GM12878 (cell line): ENCODE measurements at regions not wholly inside any gene's neighbourhood (a gene's known extent, or its start where the extent isn't known, plus 50 kb on each side); places are given as distances from the start of the nearest gene placed in this dataset.

ENCODE experiments used
- ATAC-seq: fragments of 200-7000 bp; cut with Tn5 transposase; 3 replicates; pipeline ENCODE4 v1.9.1; 2020; ENCODE audit warnings: mild to moderate bottlenecking, moderate library complexity
- BruUV-seq: library from RNA; stranded (reverse); fragments of 400-500 nt; replicated peaks from 2 replicates; lab custom pipeline; 2021; lab: Mats Ljungman, UMichigan
- CTCF ChIA-PET: fragments of 300-600 bp; sonication (Branson Sonifier 250); formaldehyde crosslinking; extraction: SDS; loops from one replicate; lab custom pipeline; 2021; ENCODE audit warnings: inconsistent platforms; lab: Yijun Ruan, JAX
- POLR2A ChIA-PET: fragments of 350-600 bp; formaldehyde crosslinking; extraction: SDS; loops from one replicate; lab custom pipeline; 2021; ENCODE audit warnings: inconsistent platforms; lab: Charles Lee
- RAD21 ChIA-PET: fragments of 300-600 bp; sonication (Branson Sonifier 250); formaldehyde crosslinking; loops from one replicate; lab custom pipeline; 2023; ENCODE audit warnings: antibody characterized with exemption; ENCODE audit not compliant: unreplicated experiment; lab: Charles Lee
- SMC1A ChIA-PET: fragments of 300-600 bp; sonication (Branson Sonifier 250); formaldehyde crosslinking; loops from one replicate; lab custom pipeline; 2023; ENCODE audit not compliant: unreplicated experiment, uncharacterized antibody; lab: Charles Lee
- DNase-seq: peaks from one replicate; pipeline ENCODE4 v3.0.0-alpha.2; 2011; ENCODE audit warnings: low read depth, low spot score
- FAIRE-seq: peaks from 3 replicates; lab custom pipeline; 2011; peaks lifted over from hg19 to GRCh38; lab: Jason Lieb, UNC
- H2AFZ ChIP-seq: 2 replicates; pipeline ENCODE4 v1.6.0; 2011; ENCODE audit warnings: low read depth, low read length, control low read depth; ENCODE audit not compliant: control insufficient read depth
- H3K27ac ChIP-seq: 2 replicates; pipeline ENCODE4 v1.5.1; 2011; ENCODE audit warnings: control low read depth; ENCODE audit not compliant: control insufficient read depth, insufficient read depth
- H3K27me3 ChIP-seq, 2 experiments: replicated peaks in 1 of 2; 2 replicates each; pipeline versions ENCODE4 v1.6.0 to v1.6.1; 2011; ENCODE audit warnings: low read length in 1 of 2; ENCODE audit not compliant: control insufficient read depth in 2 of 2, insufficient read depth in 2 of 2
- H3K36me3 ChIP-seq, 2 experiments: 2 replicates each; pipeline ENCODE4 v1.5.1; 2011; ENCODE audit warnings: low read length in 1 of 2; ENCODE audit not compliant: control insufficient read depth in 2 of 2, insufficient read depth in 2 of 2
- H3K4me1 ChIP-seq: 2 replicates; pipeline ENCODE4 v1.6.1; 2011; ENCODE audit warnings: mild to moderate bottlenecking, low read length, moderate library complexity, mixed read lengths; ENCODE audit not compliant: control insufficient read depth, insufficient read depth
- H3K4me2 ChIP-seq: 2 replicates; pipeline ENCODE4 v1.6.0; 2011; ENCODE audit warnings: control low read depth; ENCODE audit not compliant: control insufficient read depth, insufficient read depth
- H3K4me3 ChIP-seq: fragments of 200-600 bp; sonication (generic); 2 replicates; pipeline ENCODE4 v1.5.1; 2016
- H3K79me2 ChIP-seq: 2 replicates; pipeline ENCODE4 v1.6.0; 2011; ENCODE audit warnings: low read length; ENCODE audit not compliant: control insufficient read depth, insufficient read depth
- H3K9ac ChIP-seq: 2 replicates; pipeline ENCODE4 v1.8.0; 2011; ENCODE audit warnings: low read length, control low read depth, mixed read lengths; ENCODE audit not compliant: control insufficient read depth, insufficient read depth
- H3K9me3 ChIP-seq: replicated peaks from 3 replicates; pipeline ENCODE4 v1.5.1; 2011; ENCODE audit warnings: mild to moderate bottlenecking, low read length; ENCODE audit not compliant: control insufficient read depth, insufficient read depth
- H4K20me1 ChIP-seq: 2 replicates; pipeline ENCODE4 v1.6.0; 2011; ENCODE audit not compliant: control insufficient read depth, insufficient read depth
- E2F8 ChIP-seq: fragments of 450-650 bp; IDR thresholded peaks from 2 replicates; pipeline ENCODE4 v1.6.1; 2018; ENCODE audit warnings: mild to moderate bottlenecking, low read depth, moderate library complexity; ENCODE audit not compliant: partially characterized antibody
- GATAD2B ChIP-seq: fragments of 450-650 bp; conservative IDR thresholded peaks from 2 replicates; pipeline ENCODE4 v1.6.1; 2017; ENCODE audit warnings: low read depth, mild to moderate bottlenecking, moderate library complexity
- HDAC6 ChIP-seq: fragments of 200-600 bp; sonication (generic); IDR thresholded peaks from one replicate; pipeline ENCODE4 v1.8.0; 2017; ENCODE audit warnings: antibody characterized with exemption; ENCODE audit not compliant: unreplicated experiment
- IKZF2 ChIP-seq, 2 experiments: fragments of 450-650 bp; IDR thresholded peaks; 2 replicates each; pipeline ENCODE4 v1.6.1; 2017; ENCODE audit warnings: mild to moderate bottlenecking in 2 of 2, moderate library complexity in 2 of 2
- LARP7 ChIP-seq: fragments of 450-650 bp; IDR thresholded peaks from 2 replicates; pipeline ENCODE4 v1.6.1; 2017; ENCODE audit warnings: mild to moderate bottlenecking
- MYB ChIP-seq: fragments of 150-350 bp; IDR thresholded peaks from 2 replicates; pipeline ENCODE4 v1.6.1; 2014; ENCODE audit warnings: mild to moderate bottlenecking, low read depth, low read length, borderline replicate concordance
- NFYA ChIP-seq: IDR thresholded peaks from 2 replicates; pipeline ENCODE4 v1.6.1; 2011; ENCODE audit warnings: low read depth, mild to moderate bottlenecking, low read length, improper control_type of control experiment, borderline replicate concordance
- POU2F2 ChIP-seq: IDR thresholded peaks from 3 replicates; pipeline ENCODE4 v1.6.1; 2011; ENCODE audit warnings: low read depth, mild to moderate bottlenecking, low read length, borderline replicate concordance
- RAD21 ChIP-seq: IDR thresholded peaks from 2 replicates; pipeline ENCODE4 v1.6.1; 2011; ENCODE audit warnings: mild to moderate bottlenecking, low read depth, low read length, moderate library complexity; ENCODE audit not compliant: insufficient read depth
- STAT3 ChIP-seq: IDR thresholded peaks from 2 replicates; pipeline ENCODE4 v1.6.1; 2011; ENCODE audit warnings: low read depth, low read length, improper control_type of control experiment
- TARDBP ChIP-seq: IDR thresholded peaks from 2 replicates; pipeline ENCODE4 v1.6.1; 2016; ENCODE audit warnings: borderline replicate concordance
- ZNF384 ChIP-seq: IDR thresholded peaks from 2 replicates; pipeline ENCODE4 v1.6.1; 2012; ENCODE audit warnings: low read depth, mild to moderate bottlenecking, low read length, improper control_type of control experiment, borderline replicate concordance
- ZSCAN29 ChIP-seq: fragments of 450-650 bp; IDR thresholded peaks from 2 replicates; pipeline ENCODE4 v1.6.1; 2017; ENCODE audit warnings: mild to moderate bottlenecking, moderate library complexity
- ZZZ3 ChIP-seq: IDR thresholded peaks from 2 replicates; pipeline ENCODE4 v1.6.1; 2011; ENCODE audit warnings: low read depth; ENCODE audit not compliant: control insufficient read depth, insufficient read length
- WGBS: methylation state at CpG from one replicate; pipeline ENCODE4 v1.1.6; 2016; ENCODE audit warnings: low lambda C conversion rate; ENCODE audit not compliant: insufficient replicate concordance, insufficient coverage; ENCODE audit errors: missing lambda C conversion rate; 5-methylcytosine and 5-hydroxymethylcytosine counted together
- in situ Hi-C: fragments of 300-500 bp; cut with MboI; formaldehyde crosslinking; loops from 9 replicates; pipeline ENCODE4 v1.14.3; 2018; ENCODE audit warnings: mixed read lengths
- intact Hi-C: fragments of 100-400 bp; cut with micrococcal nuclease; formaldehyde crosslinking; loops from one replicate; pipeline ENCODE4 v1.14.2; 2022; ENCODE audit not compliant: unreplicated experiment
- TF ChIP-seq, protein P1 (sequence below): fragments of 450-650 bp; IDR thresholded peaks from 2 replicates; pipeline ENCODE4 v1.6.1; 2017; ENCODE audit warnings: mild to moderate bottlenecking
- TF ChIP-seq, protein P2 (sequence below): fragments of 450-650 bp; formaldehyde crosslinking; IDR thresholded peaks from 2 replicates; pipeline ENCODE4 v1.4.0; 2022; ENCODE audit warnings: mild to moderate bottlenecking, moderate library complexity

- TF ChIP-seq RAD21 (no peak), GATAD2B (no peak), IKZF2 (IDR thresholded peaks at IDR 0.05) (no peak)
These were observed 366.0 kb upstream of the TMPRSS15 start (continued) for GRCh38 chr21:18769599-18769998.

DNA sequence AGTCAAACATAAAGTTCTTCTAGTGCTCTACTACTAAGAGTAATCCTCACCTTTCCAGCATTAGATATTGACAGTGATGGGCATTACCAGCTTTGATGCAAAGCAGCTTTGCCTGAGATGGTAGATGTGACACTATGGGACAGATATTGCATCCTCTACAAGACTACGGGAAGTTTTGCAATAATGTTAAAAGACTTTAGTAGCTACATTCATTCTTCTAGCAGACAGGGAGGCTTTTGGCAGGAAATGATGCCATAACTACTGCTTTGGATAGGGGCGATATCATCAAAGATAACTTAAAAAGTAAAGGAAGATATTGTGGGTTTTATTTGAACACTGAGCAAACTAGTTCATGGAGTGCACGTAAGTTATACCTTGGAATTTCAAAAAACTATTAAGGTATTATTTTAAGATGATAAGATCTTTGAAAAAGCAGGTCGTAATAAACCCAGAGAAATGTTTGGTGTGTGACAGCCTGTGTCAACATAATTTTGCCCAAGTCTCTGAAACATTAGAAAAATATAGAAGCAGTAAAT, 368.3 kb upstream of the TMPRSS15 start:
- Histone ChIP-seq H3K9ac (no peak overlapping the region), H3K27ac (no peak overlapping the region), H3K9me3 (no peaks in the 10 kb centered on the region), H3K4me3 (no peak overlapping the region), H4K20me1 (no peaks in the 10 kb centered on the region), H3K79me2 (no peaks in the 10 kb centered on the region), H2AFZ (no peak overlapping the region), H3K27me3 (no peaks in the 10 kb centered on the region), H3K4me1 (no peaks in the 10 kb centered on the region), H3K36me3 (no peaks in the 10 kb centered on the region), H3K4me2 (no peak overlapping the region)
- DNase-seq (no peak), FAIRE-seq (no peak), ATAC-seq (no peak)
- no TSS peak for BruUV-seq
- ChIA-PET CTCF (no interaction called here), RAD21 (no interaction called here), SMC1A (no interaction called here), POLR2A (no interaction called here)
- 14% methylated on average over 4 of the region's 4 CpGs for WGBS
- in situ Hi-C loops (no loop called here), intact Hi-C loops (no loop called here)
- TF ChIP-seq ZNF384 = no peak
- no peak for TF ChIP-seq STAT3
- TF ChIP-seq ZSCAN29 = no peak
- TF ChIP-seq POU2F2 = no peak
- TF ChIP-seq TARDBP = no peak
- no peak for TF ChIP-seq MYB
- TF ChIP-seq NFYA = no peak
- TF ChIP-seq LARP7 = no peak
- TF ChIP-seq, protein P1, sequence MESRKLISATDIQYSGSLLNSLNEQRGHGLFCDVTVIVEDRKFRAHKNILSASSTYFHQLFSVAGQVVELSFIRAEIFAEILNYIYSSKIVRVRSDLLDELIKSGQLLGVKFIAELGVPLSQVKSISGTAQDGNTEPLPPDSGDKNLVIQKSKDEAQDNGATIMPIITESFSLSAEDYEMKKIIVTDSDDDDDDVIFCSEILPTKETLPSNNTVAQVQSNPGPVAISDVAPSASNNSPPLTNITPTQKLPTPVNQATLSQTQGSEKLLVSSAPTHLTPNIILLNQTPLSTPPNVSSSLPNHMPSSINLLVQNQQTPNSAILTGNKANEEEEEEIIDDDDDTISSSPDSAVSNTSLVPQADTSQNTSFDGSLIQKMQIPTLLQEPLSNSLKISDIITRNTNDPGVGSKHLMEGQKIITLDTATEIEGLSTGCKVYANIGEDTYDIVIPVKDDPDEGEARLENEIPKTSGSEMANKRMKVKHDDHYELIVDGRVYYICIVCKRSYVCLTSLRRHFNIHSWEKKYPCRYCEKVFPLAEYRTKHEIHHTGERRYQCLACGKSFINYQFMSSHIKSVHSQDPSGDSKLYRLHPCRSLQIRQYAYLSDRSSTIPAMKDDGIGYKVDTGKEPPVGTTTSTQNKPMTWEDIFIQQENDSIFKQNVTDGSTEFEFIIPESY = no peak
- no peak for TF ChIP-seq HDAC6
- TF ChIP-seq, protein P2, sequence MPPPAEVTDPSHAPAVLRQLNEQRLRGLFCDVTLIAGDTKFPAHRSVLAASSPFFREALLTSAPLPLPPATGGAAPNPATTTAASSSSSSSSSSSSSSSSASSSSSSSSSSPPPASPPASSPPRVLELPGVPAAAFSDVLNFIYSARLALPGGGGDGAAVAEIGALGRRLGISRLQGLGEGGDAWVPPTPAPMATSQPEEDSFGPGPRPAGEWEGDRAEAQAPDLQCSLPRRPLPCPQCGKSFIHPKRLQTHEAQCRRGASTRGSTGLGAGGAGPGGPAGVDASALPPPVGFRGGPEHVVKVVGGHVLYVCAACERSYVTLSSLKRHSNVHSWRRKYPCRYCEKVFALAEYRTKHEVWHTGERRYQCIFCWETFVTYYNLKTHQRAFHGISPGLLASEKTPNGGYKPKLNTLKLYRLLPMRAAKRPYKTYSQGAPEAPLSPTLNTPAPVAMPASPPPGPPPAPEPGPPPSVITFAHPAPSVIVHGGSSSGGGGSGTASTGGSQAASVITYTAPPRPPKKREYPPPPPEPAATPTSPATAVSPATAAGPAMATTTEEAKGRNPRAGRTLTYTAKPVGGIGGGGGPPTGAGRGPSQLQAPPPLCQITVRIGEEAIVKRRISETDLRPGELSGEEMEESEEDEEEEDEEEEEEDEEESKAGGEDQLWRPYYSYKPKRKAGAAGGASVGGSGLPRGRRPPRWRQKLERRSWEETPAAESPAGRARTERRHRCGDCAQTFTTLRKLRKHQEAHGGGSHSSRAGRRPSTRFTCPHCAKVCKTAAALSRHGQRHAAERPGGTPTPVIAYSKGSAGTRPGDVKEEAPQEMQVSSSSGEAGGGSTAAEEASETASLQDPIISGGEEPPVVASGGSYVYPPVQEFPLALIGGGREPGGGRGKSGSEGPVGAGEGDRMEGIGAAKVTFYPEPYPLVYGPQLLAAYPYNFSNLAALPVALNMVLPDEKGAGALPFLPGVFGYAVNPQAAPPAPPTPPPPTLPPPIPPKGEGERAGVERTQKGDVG (CRISPR knock-in tag) = no peak
- TF ChIP-seq E2F8 = no peak
- no peak for TF ChIP-seq ZZZ3
